SK-N-MC (cell line): ENCODE measurements at regions not wholly inside any gene's neighbourhood (a gene's known extent, or its start where the extent isn't known, plus 50 kb on each side); places are given as distances from the start of the nearest gene placed in this dataset.

Experiments used
- EZH2 ChIP-seq: fragments of 200-600 bp; sonication (generic); IDR thresholded peaks from one replicate; pipeline ENCODE4 v1.6.1; 2017; ENCODE audit warnings: antibody characterized with exemption
- POLR2AphosphoS5 ChIP-seq: IDR thresholded peaks from 2 replicates; pipeline ENCODE4 v1.6.1; 2012; ENCODE audit warnings: mild to moderate bottlenecking, low read depth, low read length, borderline replicate concordance

DNA sequence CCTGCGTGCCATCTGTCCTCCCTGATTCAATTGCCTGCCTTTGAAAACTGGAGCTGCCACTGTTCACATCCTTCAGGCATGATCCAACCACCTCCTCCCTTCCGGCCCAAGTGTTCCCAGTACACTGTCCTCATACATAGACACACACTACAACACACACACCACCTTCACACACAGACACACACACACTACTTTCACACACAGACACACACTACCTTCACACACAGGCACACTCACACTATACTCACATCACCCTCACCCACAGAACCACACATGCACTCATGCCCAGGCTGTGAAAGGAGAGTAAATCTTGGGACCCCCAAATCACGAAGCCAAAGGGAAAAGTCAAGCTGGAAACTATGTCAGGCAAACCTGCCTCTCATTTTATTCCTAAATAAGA, 109.4 kb upstream of the MYLIP start:
- TF ChIP-seq POLR2AphosphoS5 = no peak
- no peak for TF ChIP-seq EZH2
